ENCODE measurements at regions not wholly inside any gene's neighbourhood (a gene's known extent, or its start where the extent isn't known, plus 50 kb on each side); places are given as distances from the start of the nearest gene placed in this dataset.

DNA sequence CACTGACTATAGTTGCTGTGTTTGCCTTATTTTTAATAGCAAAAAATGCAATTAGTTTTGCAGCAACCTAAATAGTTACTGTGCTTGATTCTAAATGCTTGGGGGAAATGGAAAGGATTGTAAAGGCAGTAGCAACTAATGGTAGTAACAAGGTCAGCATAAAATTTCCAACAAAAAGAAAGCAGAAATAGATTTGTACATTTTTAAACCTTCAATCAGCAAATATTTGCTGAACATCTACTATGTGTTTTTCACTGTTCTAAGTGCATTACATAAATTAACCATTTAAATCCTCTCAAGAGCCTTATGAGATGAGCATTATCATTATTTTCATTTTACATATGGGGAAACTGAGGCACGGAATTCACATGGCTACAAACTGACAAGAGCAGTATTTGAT, 308.0 kb upstream of the UBE2E3 start:
- H3K4me3 ChIP-seq (ENCODE audit: low read depth, low read length), result no peak overlapping the region
- ChIA-PET POLR2A (no interaction called here), CTCF (no interaction called here)
- TF ChIP-seq, protein P1, sequence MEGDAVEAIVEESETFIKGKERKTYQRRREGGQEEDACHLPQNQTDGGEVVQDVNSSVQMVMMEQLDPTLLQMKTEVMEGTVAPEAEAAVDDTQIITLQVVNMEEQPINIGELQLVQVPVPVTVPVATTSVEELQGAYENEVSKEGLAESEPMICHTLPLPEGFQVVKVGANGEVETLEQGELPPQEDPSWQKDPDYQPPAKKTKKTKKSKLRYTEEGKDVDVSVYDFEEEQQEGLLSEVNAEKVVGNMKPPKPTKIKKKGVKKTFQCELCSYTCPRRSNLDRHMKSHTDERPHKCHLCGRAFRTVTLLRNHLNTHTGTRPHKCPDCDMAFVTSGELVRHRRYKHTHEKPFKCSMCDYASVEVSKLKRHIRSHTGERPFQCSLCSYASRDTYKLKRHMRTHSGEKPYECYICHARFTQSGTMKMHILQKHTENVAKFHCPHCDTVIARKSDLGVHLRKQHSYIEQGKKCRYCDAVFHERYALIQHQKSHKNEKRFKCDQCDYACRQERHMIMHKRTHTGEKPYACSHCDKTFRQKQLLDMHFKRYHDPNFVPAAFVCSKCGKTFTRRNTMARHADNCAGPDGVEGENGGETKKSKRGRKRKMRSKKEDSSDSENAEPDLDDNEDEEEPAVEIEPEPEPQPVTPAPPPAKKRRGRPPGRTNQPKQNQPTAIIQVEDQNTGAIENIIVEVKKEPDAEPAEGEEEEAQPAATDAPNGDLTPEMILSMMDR (IDR thresholded peaks at IDR 0.05; ENCODE audit: insufficient read depth, low read length, missing control alignments), result no peak
- DNase-seq (ENCODE audit: low read depth, low spot score), result no peak

DNA sequence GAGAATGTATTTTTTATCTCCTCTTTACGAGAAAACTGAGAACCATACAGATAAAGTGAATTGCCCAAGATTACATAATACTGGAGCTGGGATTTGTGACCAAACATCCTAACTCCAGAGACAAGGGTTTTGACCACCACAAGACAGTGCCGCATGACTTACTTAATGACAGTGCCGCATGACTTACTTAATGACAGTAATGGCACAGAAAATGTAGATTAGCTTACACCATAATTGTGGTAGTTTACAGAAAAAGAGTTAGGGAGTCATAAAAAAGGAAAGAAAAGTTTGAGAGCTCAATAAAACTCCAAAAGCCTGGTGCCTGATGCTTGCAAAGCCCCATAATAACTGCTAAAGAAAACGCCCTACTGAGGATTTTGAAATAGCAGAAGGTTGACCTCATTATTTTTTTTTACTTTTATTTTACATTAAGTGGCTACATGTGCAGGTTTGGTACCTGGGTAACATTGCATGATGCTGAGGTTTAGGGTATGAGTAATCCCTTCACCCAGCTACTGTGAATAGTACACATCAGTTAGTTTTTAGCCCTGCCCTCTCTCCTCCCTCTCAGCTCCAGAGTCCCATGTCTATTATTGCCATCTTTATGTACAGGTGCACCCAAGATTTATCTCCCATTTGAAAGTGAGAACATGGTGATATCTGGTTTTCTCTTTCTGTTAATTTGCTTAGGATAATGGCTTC, 310.0 kb upstream of the UBE2E3 start:
- CTCF ChIA-PET, result no interaction called here
- TF ChIP-seq, protein P1 (IDR thresholded peaks at IDR 0.05; ENCODE audit: insufficient read depth, low read length, missing control alignments), result no peak
- POLR2A ChIA-PET, result no interaction called here
- no peak for DNase-seq (ENCODE audit: low read depth, low spot score)
- H3K4me3 ChIP-seq (ENCODE audit: low read depth, low read length), result no peak overlapping the region

DNA sequence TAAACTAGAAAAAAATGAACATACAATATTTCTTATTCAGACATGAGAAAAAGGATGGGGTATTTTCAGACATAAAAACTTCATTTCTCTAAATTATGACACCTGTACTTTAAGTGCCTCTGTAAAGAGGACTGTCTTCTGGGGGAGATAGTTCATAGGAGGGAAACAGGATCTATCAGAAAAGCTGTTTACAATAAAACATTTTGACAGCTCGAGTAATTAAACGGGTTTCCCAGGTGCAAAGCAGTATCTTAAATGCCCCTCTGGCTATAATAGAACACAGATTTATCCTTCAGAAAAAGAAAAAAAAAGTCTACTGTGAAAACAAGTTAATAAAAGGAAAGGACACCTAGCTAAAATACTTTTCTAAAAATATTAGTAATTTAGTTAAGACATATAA, 311.4 kb upstream of the UBE2E3 start:
- TF ChIP-seq, protein P1 (IDR thresholded peaks at IDR 0.05; ENCODE audit: insufficient read depth, low read length, missing control alignments), result no peak
- CTCF ChIA-PET, result no interaction called here
- POLR2A ChIA-PET, result no interaction called here
- DNase-seq (ENCODE audit: low read depth, low spot score), result no peak
- no peak overlapping the region for H3K4me3 ChIP-seq (ENCODE audit: low read depth, low read length)

DNA sequence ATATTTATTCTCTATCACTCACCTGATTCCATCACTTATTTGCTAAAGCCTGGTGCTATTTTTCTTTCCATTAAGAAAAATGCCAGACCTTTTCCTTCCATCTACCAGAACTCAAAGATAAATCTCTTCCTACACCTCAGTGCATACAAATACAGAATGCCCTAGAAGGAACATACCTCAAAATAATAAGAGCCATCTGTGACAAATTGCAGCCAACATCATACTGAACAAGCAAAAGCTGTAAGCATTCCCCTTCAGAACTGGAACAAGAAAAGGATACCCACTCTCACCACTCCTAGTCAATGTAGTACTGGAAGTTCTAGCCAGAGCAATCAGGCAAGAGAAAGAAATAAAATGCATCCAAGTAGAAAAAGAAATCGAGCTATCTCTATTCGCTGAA, 315.9 kb upstream of the UBE2E3 start:
- ChIA-PET POLR2A (no interaction called here), CTCF (no interaction called here)
- H3K4me3 ChIP-seq (ENCODE audit: low read depth, low read length), result no peak overlapping the region
- no peak for DNase-seq (ENCODE audit: low read depth, low spot score)
- TF ChIP-seq, protein P1 (IDR thresholded peaks at IDR 0.05; ENCODE audit: insufficient read depth, low read length, missing control alignments), result no peak

DNA sequence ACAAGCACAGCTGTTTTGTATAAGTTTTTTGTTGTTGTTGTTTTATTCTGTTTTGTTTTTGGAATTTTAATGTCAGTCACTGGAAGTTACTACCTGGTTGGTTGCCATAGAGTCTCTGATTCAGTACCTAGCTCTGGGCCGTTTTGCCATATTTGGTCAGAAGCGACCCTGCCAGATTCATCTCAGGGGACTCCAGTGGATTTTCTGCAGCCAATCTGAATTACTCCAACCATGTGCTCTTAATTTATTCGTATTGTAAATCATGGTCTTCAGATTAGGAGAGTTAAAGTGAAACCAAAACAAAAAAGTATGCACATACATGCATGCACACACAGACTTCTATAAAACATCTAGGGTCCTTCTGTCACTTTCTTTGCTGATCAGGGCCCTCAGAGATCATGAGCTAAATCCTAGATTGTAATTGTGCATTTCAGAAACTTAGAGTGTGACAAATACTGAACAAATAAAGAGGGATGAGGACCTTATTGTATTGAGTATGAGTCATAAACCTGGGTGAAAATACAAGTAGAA, 317.4 kb upstream of the UBE2E3 start:
- TF ChIP-seq, protein P1 (IDR thresholded peaks at IDR 0.05; ENCODE audit: insufficient read depth, low read length, missing control alignments), result no peak
- ChIA-PET CTCF (no interaction called here), POLR2A (no interaction called here)
- H3K4me3 ChIP-seq (ENCODE audit: low read depth, low read length), result no peak overlapping the region
- DNase-seq (ENCODE audit: low read depth, low spot score), result no peak

DNA sequence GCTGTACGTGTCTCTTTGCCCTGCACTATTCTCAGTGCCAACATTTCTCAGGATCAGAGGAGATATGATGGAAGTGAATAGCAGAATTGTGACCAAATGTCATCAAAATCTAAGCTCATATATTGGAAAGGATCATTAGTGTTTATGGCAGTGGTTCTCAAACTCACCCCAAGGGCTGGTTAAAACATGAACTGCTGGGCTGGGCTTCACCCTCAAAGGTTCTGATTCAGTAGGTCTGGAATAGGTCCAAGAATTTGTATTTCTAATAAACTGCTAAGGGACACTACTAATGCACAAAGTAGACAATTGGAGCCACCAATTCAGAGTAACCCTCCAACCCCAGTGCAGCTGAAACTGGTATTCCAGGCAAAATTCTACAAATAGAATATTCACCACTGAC, 317.9 kb upstream of the UBE2E3 start:
- CTCF ChIA-PET, result interaction anchor here (1.1 kb wide), 1 partner anchor 318 kb away, joined by 3 read pairs; the partner anchor contains the start of gene UBE2E3

More for the DNA sequence above, 317.9 kb upstream of the UBE2E3 start:
- POLR2A ChIA-PET, result no interaction called here
- no peak overlapping the region for H3K4me3 ChIP-seq (ENCODE audit: low read depth, low read length)
- TF ChIP-seq, protein P1 (IDR thresholded peaks at IDR 0.05; ENCODE audit: insufficient read depth, low read length, missing control alignments), result no peak
- DNase-seq (ENCODE audit: low read depth, low spot score), result no peak
